Renal cortex interstitium (tissue), 11 donors: ENCODE measurements at regions not wholly inside any gene's neighbourhood (a gene's known extent, or its start where the extent isn't known, plus 50 kb on each side); places are given as distances from the start of the nearest gene placed in this dataset.

Source experiments
- DNase-seq, 11 donors: peaks; one replicate each; pipeline ENCODE4 v3.0.0-alpha.2; 2013; ENCODE audit warnings: low read depth in 9 of 11, low spot score in 4 of 11; ENCODE audit errors: extremely low read depth in 1 of 11

- DNase-seq, result no peak
Measured at GRCh38 chr20:9926007-9926406, 87.1 kb upstream of the PAK5 start.

GRCh38 chr20:9923648-9924047, 84.8 kb upstream of the PAK5 start:
- no peak for DNase-seq

- no peak for DNase-seq
Measured at GRCh38 chr20:9920866-9921265, 82.0 kb upstream of the PAK5 start.

DNA sequence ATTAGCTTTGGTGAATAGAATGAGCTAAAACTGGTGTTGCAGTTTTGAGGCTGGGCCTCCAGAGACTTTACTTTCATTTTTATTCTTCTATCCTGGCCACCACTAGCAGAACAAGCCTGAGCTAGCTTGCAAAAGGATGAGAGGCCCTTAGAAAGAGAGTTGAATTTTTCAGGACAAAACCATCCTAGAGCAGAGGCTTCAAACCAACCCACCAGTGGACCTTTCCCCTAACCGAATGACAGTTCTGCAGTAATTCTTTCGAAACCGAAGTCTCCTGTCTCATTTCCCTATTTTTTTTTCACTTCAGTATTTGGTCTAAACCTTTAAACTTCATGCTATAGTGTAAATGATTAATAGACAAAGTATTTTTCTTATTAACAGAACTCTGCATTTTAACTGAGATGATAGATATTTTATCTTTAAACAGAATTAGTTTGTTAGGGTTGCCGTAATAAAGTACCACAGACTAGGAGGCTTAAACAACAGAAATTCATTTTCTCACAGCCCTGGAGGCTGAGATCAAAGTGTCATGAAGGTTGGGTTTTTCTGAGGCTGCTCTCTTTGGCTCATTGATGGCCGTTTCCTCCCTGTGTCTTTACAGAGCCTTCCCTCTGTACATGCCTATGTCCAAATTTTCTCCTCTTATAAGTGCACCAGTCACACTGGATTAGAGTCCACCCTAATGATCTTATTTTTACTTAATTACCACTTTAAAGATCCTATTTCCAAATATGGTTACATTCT, 80.6 kb upstream of the PAK5 start:
- no peak for DNase-seq

DNA sequence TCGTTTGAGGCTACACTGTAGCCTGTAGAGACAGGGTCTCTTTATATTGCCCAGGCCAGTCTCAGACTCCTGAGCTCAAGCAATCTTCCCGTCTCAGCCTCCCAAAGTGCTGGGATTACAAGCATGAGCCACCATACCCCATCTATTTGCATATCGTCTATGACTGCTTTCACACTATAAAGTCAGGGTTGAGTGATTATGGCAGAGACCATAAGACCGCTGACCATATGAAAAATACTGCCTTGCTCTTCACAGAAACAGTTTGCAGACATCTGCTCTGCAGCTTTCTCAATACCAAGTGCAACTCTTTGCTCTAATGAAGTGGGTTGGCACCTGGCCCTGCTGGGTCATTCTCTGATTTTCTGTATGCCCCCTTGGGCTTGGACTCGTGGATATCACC, 79.5 kb upstream of the PAK5 start:
- no peak for DNase-seq

- no peak for DNase-seq
Measured at GRCh38 chr20:9916761-9917160, 77.9 kb upstream of the PAK5 start.

- DNase-seq, result peak in 10 of 11 donors; percentile 4 to 42 (median 18)
Measured at GRCh38 chr20:9912858-9913434, 74.1 kb upstream of the PAK5 start.

- DNase-seq, result no peak
Measured at GRCh38 chr20:9912290-9912689, 73.4 kb upstream of the PAK5 start.

GRCh38 chr20:9911519-9911918, 72.6 kb upstream of the PAK5 start:
- no peak for DNase-seq

GRCh38 chr20:9909167-9909566, 70.3 kb upstream of the PAK5 start:
- DNase-seq, result no peak

DNA sequence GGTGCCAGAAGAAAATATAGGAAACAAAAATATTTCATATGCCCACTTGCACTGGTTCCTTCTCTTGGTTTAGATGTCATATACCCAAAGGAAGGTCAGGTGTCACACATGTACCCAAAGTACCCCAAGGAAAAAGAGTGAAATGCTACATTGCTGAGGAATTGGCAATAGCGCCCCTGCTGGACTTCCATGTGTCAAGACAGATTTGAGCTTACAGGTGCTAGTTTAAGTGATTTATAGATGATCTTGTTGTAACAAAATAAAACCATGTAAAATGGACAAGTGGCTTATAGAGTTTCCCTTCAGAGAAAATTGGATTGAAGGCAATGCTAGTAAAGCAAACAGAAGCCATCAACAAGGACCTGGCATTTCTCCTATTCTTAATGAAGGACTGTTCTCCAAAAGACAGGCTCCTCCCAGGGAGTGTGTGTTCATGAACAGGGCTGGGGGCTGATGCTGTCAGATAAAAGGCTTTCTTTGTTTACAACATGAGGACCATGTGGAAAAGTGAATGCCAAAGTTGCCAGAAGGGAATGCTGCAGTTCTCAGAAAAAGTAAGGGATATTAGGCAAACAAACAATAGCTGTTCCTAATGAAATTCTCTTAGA, 64.3 kb upstream of the PAK5 start:
- DNase-seq, result peak in 1 of 11 donors; percentile 9

DNA sequence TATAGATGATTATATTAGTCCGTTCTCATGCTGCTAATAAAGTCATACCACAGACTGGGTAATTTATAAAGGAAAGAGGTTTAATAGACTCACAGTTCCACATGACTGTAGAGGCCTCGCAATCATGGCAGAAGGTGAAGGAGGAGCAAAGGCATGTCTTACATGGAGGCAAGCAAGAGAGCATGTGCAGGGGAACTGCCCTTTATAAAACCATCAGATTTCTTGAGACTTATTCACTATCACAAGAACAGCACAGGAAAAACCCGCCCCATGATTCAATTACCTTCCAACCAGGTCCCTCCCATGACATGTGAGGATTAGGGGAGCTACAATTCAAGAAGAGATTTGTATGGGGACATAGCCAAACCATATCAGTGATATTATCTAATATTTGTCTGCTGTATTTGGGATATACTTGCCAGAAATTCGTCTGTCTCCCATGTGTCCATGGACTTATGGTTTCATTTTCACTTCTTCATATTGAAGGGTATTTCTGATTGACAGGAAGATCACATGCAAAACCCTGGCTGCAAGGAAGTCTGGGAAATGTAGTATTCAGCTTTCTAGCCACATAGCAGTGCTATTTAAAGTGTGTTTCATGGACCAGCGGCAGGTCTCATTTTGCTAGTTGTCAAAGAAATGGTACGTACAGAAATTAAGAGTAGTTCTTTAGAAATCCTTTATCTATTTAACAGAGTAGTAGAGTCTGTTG, 50.5 kb upstream of the PAK5 start:
- DNase-seq, result no peak
